Inferior parietal cortex (tissue), 1 donor: ENCODE measurements at regions not wholly inside any gene's neighbourhood (a gene's known extent, or its start where the extent isn't known, plus 50 kb on each side); places are given as distances from the start of the nearest gene placed in this dataset.

Experiments
- DNase-seq: peaks from one replicate; pipeline ENCODE4 v3.0.0-alpha.2; 2016; ENCODE audit errors: extremely low spot score

- no peak for DNase-seq
Observed at GRCh38 chr13:50195045-50195444, 179.8 kb downstream of the KCNRG start.

- DNase-seq = no peak
Observed at GRCh38 chr13:50196118-50196517, 180.9 kb downstream of the KCNRG start.

- DNase-seq = no peak
Observed at GRCh38 chr13:50197705-50198104, 182.5 kb downstream of the KCNRG start.

GRCh38 chr13:50198508-50198907 lies 183.3 kb downstream of the KCNRG start:
- no peak for DNase-seq

GRCh38 chr13:50200569-50200968 lies 185.3 kb downstream of the KCNRG start:
- no peak for DNase-seq

- DNase-seq = no peak
Observed at GRCh38 chr13:50200988-50201387, 185.7 kb downstream of the KCNRG start.

- no peak for DNase-seq
Observed at GRCh38 chr13:50202485-50202884, 187.2 kb downstream of the KCNRG start.

- no peak for DNase-seq
Observed at GRCh38 chr13:50203256-50203941, 188.2 kb downstream of the KCNRG start.

- DNase-seq = no peak
Observed at GRCh38 chr13:50205581-50205980, 190.3 kb downstream of the KCNRG start.

- DNase-seq = peak; percentile 9
Observed at GRCh38 chr13:50208826-50209335, 193.6 kb downstream of the KCNRG start.

- no peak for DNase-seq
Observed at GRCh38 chr13:50209631-50210030, 194.4 kb downstream of the KCNRG start.

- DNase-seq = no peak
Observed at GRCh38 chr13:50213526-50213925, 198.3 kb downstream of the KCNRG start.

GRCh38 chr13:50214514-50214913 lies 199.3 kb downstream of the KCNRG start:
- no peak for DNase-seq

GRCh38 chr13:50215399-50215798 lies 200.2 kb downstream of the KCNRG start:
- DNase-seq = no peak

GRCh38 chr13:50219743-50220142 lies 204.5 kb downstream of the KCNRG start:
- no peak for DNase-seq

GRCh38 chr13:50220938-50221337 lies 205.7 kb downstream of the KCNRG start:
- DNase-seq = no peak

GRCh38 chr13:50222569-50223332 lies 207.5 kb downstream of the KCNRG start:
- peak; percentile 27 for DNase-seq

- no peak for DNase-seq
Observed at GRCh38 chr13:50224534-50224933, 209.3 kb downstream of the KCNRG start.

GRCh38 chr13:50225193-50226155 lies 210.2 kb downstream of the KCNRG start:
- no peak for DNase-seq

- DNase-seq = no peak
Observed at GRCh38 chr13:50226515-50227155, 211.4 kb downstream of the KCNRG start.

GRCh38 chr13:50227361-50227760 lies 212.1 kb downstream of the KCNRG start:
- DNase-seq = no peak
